IMR-90 (cell line): ENCODE measurements at regions not wholly inside any gene's neighbourhood (a gene's known extent, or its start where the extent isn't known, plus 50 kb on each side); places are given as distances from the start of the nearest gene placed in this dataset.

Experiments used
- ATAC-seq: fragments of 200-7000 bp; cut with Tn5 transposase; 2 replicates; pipeline ENCODE4 v1.9.1; 2020; ENCODE audit warnings: low read depth, mild to moderate bottlenecking, moderate library complexity
- BruUV-seq: library from RNA; stranded (reverse); fragments of 400-500 nt; replicated peaks from 2 replicates; lab custom pipeline; 2021; lab: Mats Ljungman, UMichigan
- CTCF ChIA-PET: fragments of 300-600 bp; formaldehyde crosslinking; extraction: SDS; loops from one replicate; lab custom pipeline; 2021; ENCODE audit warnings: antibody characterized with exemption; lab: Yijun Ruan, JAX
- POLR2A ChIA-PET: fragments of 300-600 bp; sonication (Branson Sonifier 250); formaldehyde crosslinking; loops from one replicate; lab custom pipeline; 2022; ENCODE audit warnings: antibody characterized with exemption; ENCODE audit not compliant: unreplicated experiment; lab: Charles Lee
- DNase-seq: peaks from one replicate; pipeline ENCODE4 v3.0.0; 2013
- H2AFZ ChIP-seq: replicated peaks from 2 replicates; pipeline ENCODE3; 2013; ENCODE audit warnings: low read length, mild to moderate bottlenecking; ENCODE audit not compliant: poor library complexity
- H2AK5ac ChIP-seq: 2 replicates; pipeline ENCODE4 v1.6.1; 2013; ENCODE audit warnings: low read depth, low read length, inconsistent platforms
- H2AK9ac ChIP-seq: replicated peaks from 2 replicates; pipeline ENCODE3; 2013; ENCODE audit warnings: mild to moderate bottlenecking, low read depth, low read length, moderate library complexity; ENCODE audit not compliant: poor library complexity
- H2BK120ac ChIP-seq: 2 replicates; pipeline ENCODE4 v1.6.1; 2013; ENCODE audit warnings: low read depth, low read length, inconsistent platforms
- H2BK15ac ChIP-seq: 3 replicates; pipeline ENCODE4 v1.6.1; 2013; ENCODE audit warnings: low read depth, low read length, inconsistent platforms
- H2BK20ac ChIP-seq: 2 replicates; pipeline ENCODE4 v1.6.1; 2013; ENCODE audit warnings: low read depth, mild to moderate bottlenecking, inconsistent platforms, low read length, moderate library complexity
- H2BK5ac ChIP-seq: 2 replicates; pipeline ENCODE4 v1.6.1; 2013; ENCODE audit warnings: mild to moderate bottlenecking, low read depth, low read length, inconsistent platforms; ENCODE audit not compliant: poor library complexity, severe bottlenecking
- H3K14ac ChIP-seq: replicated peaks from 2 replicates; pipeline ENCODE4 v1.6.1; 2013; ENCODE audit warnings: low read depth, low read length, inconsistent platforms
- H3K18ac ChIP-seq: 2 replicates; pipeline ENCODE4 v1.6.1; 2013; ENCODE audit warnings: low read depth, low read length, control low read depth
- H3K23ac ChIP-seq: 2 replicates; pipeline ENCODE4 v1.6.1; 2013; ENCODE audit warnings: low read depth, low read length, inconsistent platforms
- H3K27ac ChIP-seq: 2 replicates; pipeline ENCODE4 v1.5.1; 2013; ENCODE audit warnings: mild to moderate bottlenecking, control low read depth, low read length; ENCODE audit not compliant: insufficient read depth
- H3K27me3 ChIP-seq: 2 replicates; pipeline ENCODE4 v1.6.1; 2013; ENCODE audit warnings: low read length; ENCODE audit not compliant: control insufficient read depth, insufficient read depth
- H3K36me3 ChIP-seq: 2 replicates; pipeline ENCODE4 v1.6.1; 2013; ENCODE audit warnings: low read length, mixed read lengths; ENCODE audit not compliant: control insufficient read depth, insufficient read depth
- H3K4ac ChIP-seq: 2 replicates; pipeline ENCODE4 v1.6.1; 2013; ENCODE audit warnings: low read depth, low read length, inconsistent platforms
- H3K4me1 ChIP-seq: 2 replicates; pipeline ENCODE4 v1.6.1; 2013; ENCODE audit warnings: low read length, mixed read lengths; ENCODE audit not compliant: control insufficient read depth, insufficient read depth
- H3K4me2 ChIP-seq: 2 replicates; pipeline ENCODE4 v1.6.1; 2013; ENCODE audit warnings: low read depth, mild to moderate bottlenecking, control low read depth, low read length, moderate library complexity
- H3K4me3 ChIP-seq: 2 replicates; pipeline ENCODE4 v1.5.1; 2013; ENCODE audit warnings: low read depth, mild to moderate bottlenecking, control low read depth, low read length, moderate library complexity; ENCODE audit not compliant: insufficient read depth
- H3K56ac ChIP-seq: 2 replicates; pipeline ENCODE4 v1.6.1; 2013; ENCODE audit warnings: low read length, inconsistent platforms; ENCODE audit not compliant: insufficient read depth; ENCODE audit errors: extremely low read depth
- H3K79me1 ChIP-seq, 2 experiments: 2 replicates each; pipeline ENCODE4 v1.6.1; 2013; ENCODE audit warnings: low read length in 2 of 2, inconsistent platforms in 1 of 2, low read depth in 1 of 2
- H3K9ac ChIP-seq: 2 replicates; pipeline ENCODE4 v1.6.1; 2013; ENCODE audit warnings: low read depth, low read length, control low read depth
- H3K9me1 ChIP-seq: 2 replicates; pipeline ENCODE4 v1.6.1; 2013; ENCODE audit warnings: low read length, inconsistent platforms; ENCODE audit not compliant: insufficient read depth
- H3K9me3 ChIP-seq: 2 replicates; pipeline ENCODE4 v1.6.1; 2013; ENCODE audit warnings: low read length; ENCODE audit not compliant: control insufficient read depth, insufficient read depth
- H4K20me1 ChIP-seq: 2 replicates; pipeline ENCODE4 v1.6.1; 2013; ENCODE audit warnings: low read length, inconsistent platforms; ENCODE audit not compliant: insufficient read depth
- H4K5ac ChIP-seq: 2 replicates; pipeline ENCODE4 v1.6.1; 2013; ENCODE audit warnings: mild to moderate bottlenecking, low read depth, low read length, control low read depth
- H4K8ac ChIP-seq, 2 experiments: 2 replicates each; pipeline ENCODE4 v1.6.1; 2013; ENCODE audit warnings: low read depth in 2 of 2, low read length in 2 of 2, control low read depth in 1 of 2, inconsistent platforms in 1 of 2
- H4K91ac ChIP-seq: 2 replicates; pipeline ENCODE4 v1.6.1; 2013; ENCODE audit warnings: low read depth, low read length, inconsistent platforms; ENCODE audit not compliant: insufficient read depth
- BHLHE40 ChIP-seq: fragments of 150-350 bp; IDR thresholded peaks from 2 replicates; pipeline ENCODE4 v1.6.1; 2016; ENCODE audit warnings: mild to moderate bottlenecking, low read depth, low read length
- CHD1 ChIP-seq: IDR thresholded peaks from 2 replicates; pipeline ENCODE4 v1.6.1; 2012; ENCODE audit warnings: low read depth, low read length, improper control_type of control experiment
- CTCF ChIP-seq: conservative IDR thresholded peaks from 2 replicates; pipeline ENCODE4 v1.5.1; 2012; ENCODE audit warnings: mild to moderate bottlenecking, low read depth, low read length, improper control_type of control experiment
- FOS ChIP-seq: fragments of 150-350 bp; IDR thresholded peaks from 2 replicates; pipeline ENCODE4 v1.6.1; 2016; ENCODE audit warnings: low read depth, low read length
- MAFK ChIP-seq: IDR thresholded peaks from 2 replicates; pipeline ENCODE4 v1.6.1; 2012; ENCODE audit warnings: low read depth, low read length, improper control_type of control experiment
- MAZ ChIP-seq: IDR thresholded peaks from 2 replicates; pipeline ENCODE4 v1.6.1; 2012; ENCODE audit warnings: low read depth, mild to moderate bottlenecking, low read length, improper control_type of control experiment, moderate library complexity, borderline replicate concordance
- NFE2L2 ChIP-seq: fragments of 150-350 bp; IDR thresholded peaks from 2 replicates; pipeline ENCODE4 v1.6.1; 2016; ENCODE audit warnings: low read depth, mild to moderate bottlenecking, low read length
- POLR2A ChIP-seq: IDR thresholded peaks from 2 replicates; pipeline ENCODE4 v1.6.1; 2012; ENCODE audit warnings: mild to moderate bottlenecking, low read depth, low read length
- RAD21 ChIP-seq: IDR thresholded peaks from 2 replicates; pipeline ENCODE4 v1.6.1; 2012; ENCODE audit warnings: low read length, improper control_type of control experiment
- SMC3 ChIP-seq: fragments of 150-350 bp; IDR thresholded peaks from 2 replicates; pipeline ENCODE4 v1.6.1; 2016; ENCODE audit warnings: low read depth, mild to moderate bottlenecking, antibody characterized with exemption, low read length, moderate library complexity
- WGBS, 2 experiments: methylation state at CpG; one replicate each; pipeline versions ENCODE4 v1.1.5 to v1.1.7; 2013; ENCODE audit warnings: missing lambda C conversion rate in 2 of 2; ENCODE audit not compliant: insufficient read length in 1 of 2; ENCODE audit errors: extremely low coverage in 2 of 2; 5-methylcytosine and 5-hydroxymethylcytosine counted together
- dilution Hi-C: fragments of 300-500 bp; cut with HindIII; formaldehyde crosslinking; loops from one replicate; pipeline ENCODE4 v1.14.3; 2018; ENCODE audit warnings: low sequenced_read_pairs; ENCODE audit not compliant: unreplicated experiment
- in situ Hi-C: fragments of 300-500 bp; cut with MboI; formaldehyde crosslinking; loops from 3 replicates; pipeline ENCODE4 v1.14.3; 2019; ENCODE audit warnings: low sequenced_read_pairs, inconsistent platforms, mixed read lengths
- intact Hi-C: fragments of 100-400 bp; cut with micrococcal nuclease; formaldehyde crosslinking; loops from 2 replicates; pipeline ENCODE4 v1.10.0; 2022

GRCh38 chr6:81263531-81264168, 488.8 kb downstream of the TENT5A start:
- Histone ChIP-seq H3K79me1 (no peaks in the 10 kb centered on the region), H3K14ac (no peak overlapping the region), H3K56ac (no peak overlapping the region), H2AFZ (no peak overlapping the region), H4K8ac (no peak overlapping the region), H3K27ac (no peak overlapping the region), H3K9me1 (no peaks in the 10 kb centered on the region), H2AK9ac (no peak overlapping the region), H3K18ac (no peak overlapping the region), H4K20me1 (no peaks in the 10 kb centered on the region), H3K9me3 (no peaks in the 10 kb centered on the region), H4K91ac (no peak overlapping the region), H2BK15ac (no peak overlapping the region), H2BK120ac (no peak overlapping the region), H3K4me1 (no peaks in the 10 kb centered on the region), H2AK5ac (no peak overlapping the region), H2BK5ac (no peak overlapping the region), H3K4me3 (no peak overlapping the region), H2BK20ac (no peak overlapping the region), H3K4ac (no peak overlapping the region), H3K36me3 (no peaks in the 10 kb centered on the region), H3K4me2 (no peak overlapping the region), H3K27me3 (no peaks in the 10 kb centered on the region), H3K23ac (no peak overlapping the region), H4K5ac (no peak overlapping the region), H3K9ac (no peak overlapping the region)
- ChIA-PET POLR2A (no interaction called here), CTCF (no interaction called here)
- intact Hi-C loops: no loop called here
- dilution Hi-C loops: no loop called here
- no peak for TF ChIP-seq RAD21
- no peak for TF ChIP-seq MAFK
- TF ChIP-seq CTCF: no peak
- TF ChIP-seq POLR2A: no peak
- TF ChIP-seq MAZ: no peak
- TF ChIP-seq NFE2L2: no peak
- TF ChIP-seq SMC3: no peak
- no peak for TF ChIP-seq CHD1
- TF ChIP-seq FOS: no peak
- TF ChIP-seq BHLHE40: no peak
- WGBS, 2 experiments: 84% methylated on average over 7 of the region's 17 CpGs; no CpG with 5 or more reads in 1 of the 2 experiments
- in situ Hi-C loops: no loop called here
- DNase-seq (no peak), ATAC-seq (no peak)
- no TSS peak for BruUV-seq
